Upper lobe of left lung (tissue), 6 donors: ENCODE measurements at regions not wholly inside any gene's neighbourhood (a gene's known extent, or its start where the extent isn't known, plus 50 kb on each side); places are given as distances from the start of the nearest gene placed in this dataset.
A peak's percentile ranks its signal among the peaks of the same experiment; 100 is the strongest.

ENCODE experiments used
- ATAC-seq, 2 donors: fragments of 200-7000 bp; cut with Tn5 transposase; one replicate each; pipeline ENCODE4 v1.9.1; 2022; ENCODE audit warnings: mild to moderate bottlenecking in 2 of 2, moderate library complexity in 2 of 2; ENCODE audit not compliant: low FRiP score in 2 of 2
- DNase-seq, 2 donors: peaks; one replicate each; pipeline ENCODE4 v3.0.0-alpha.2; 2019 to 2020
- H3K27ac ChIP-seq, 4 donors: fragments of 200-600 bp; sonication (generic); one replicate each; pipeline ENCODE4 v1.5.1; 2016 to 2019
- H3K27me3 ChIP-seq, 4 donors: fragments of 200-600 bp; sonication (generic); one replicate each; pipeline ENCODE4 v1.5.1; 2017 to 2019
- H3K36me3 ChIP-seq, 4 donors: fragments of 200-600 bp; sonication (generic); one replicate each; pipeline ENCODE4 v1.5.1; 2016 to 2019
- H3K4me1 ChIP-seq, 4 donors: fragments of 200-600 bp; sonication (generic); one replicate each; pipeline ENCODE4 v1.5.1; 2018 to 2019
- H3K4me3 ChIP-seq, 4 donors: fragments of 200-600 bp; sonication (generic); one replicate each; pipeline ENCODE4 v1.5.1; 2017 to 2019; ENCODE audit warnings: mild to moderate bottlenecking in 2 of 4, moderate library complexity in 1 of 4
- H3K9me3 ChIP-seq, 4 donors: fragments of 200-600 bp; sonication (generic); one replicate each; pipeline ENCODE4 v1.5.1; 2018 to 2019
- EP300 ChIP-seq, 4 donors: sonication (generic); formaldehyde crosslinking; IDR thresholded peaks; one replicate each; pipeline ENCODE4 v1.5.1; 2017; ENCODE audit warnings: antibody characterized with exemption in 4 of 4, control low read depth in 2 of 4
- POLR2A ChIP-seq, 4 donors: fragments of 450-650 bp; IDR thresholded peaks; one replicate each; pipeline ENCODE4 v1.5.1; 2016 to 2017; ENCODE audit warnings: antibody characterized with exemption in 4 of 4, mild to moderate bottlenecking in 2 of 4
- POLR2AphosphoS5 ChIP-seq, 2 donors: sonication (generic); formaldehyde crosslinking; IDR thresholded peaks; one replicate each; pipeline ENCODE4 v1.5.1; 2017; ENCODE audit warnings: antibody characterized with exemption in 2 of 2
- WGBS, 2 donors: methylation state at CpG; one replicate each; pipeline ENCODE4 v1.1.5; 2017 to 2018; 5-methylcytosine and 5-hydroxymethylcytosine counted together
- TF ChIP-seq, protein P1 (sequence below), 6 experiments: fragments of 450-650 bp in 4 of 6; fragments of 200-600 bp in 2 of 6; sonication (generic) in 2 of 6; IDR thresholded peaks; one replicate each; pipeline ENCODE4 v1.5.1; 2016 to 2019; ENCODE audit warnings: antibody characterized with exemption in 6 of 6
- donor health status: DM: no; HTN: no; CAD: no; lungs with moderate emphysema.
- donor health status: DM: no; HTN: yes; CAD: no; lungs with severe emphysema.

DNA sequence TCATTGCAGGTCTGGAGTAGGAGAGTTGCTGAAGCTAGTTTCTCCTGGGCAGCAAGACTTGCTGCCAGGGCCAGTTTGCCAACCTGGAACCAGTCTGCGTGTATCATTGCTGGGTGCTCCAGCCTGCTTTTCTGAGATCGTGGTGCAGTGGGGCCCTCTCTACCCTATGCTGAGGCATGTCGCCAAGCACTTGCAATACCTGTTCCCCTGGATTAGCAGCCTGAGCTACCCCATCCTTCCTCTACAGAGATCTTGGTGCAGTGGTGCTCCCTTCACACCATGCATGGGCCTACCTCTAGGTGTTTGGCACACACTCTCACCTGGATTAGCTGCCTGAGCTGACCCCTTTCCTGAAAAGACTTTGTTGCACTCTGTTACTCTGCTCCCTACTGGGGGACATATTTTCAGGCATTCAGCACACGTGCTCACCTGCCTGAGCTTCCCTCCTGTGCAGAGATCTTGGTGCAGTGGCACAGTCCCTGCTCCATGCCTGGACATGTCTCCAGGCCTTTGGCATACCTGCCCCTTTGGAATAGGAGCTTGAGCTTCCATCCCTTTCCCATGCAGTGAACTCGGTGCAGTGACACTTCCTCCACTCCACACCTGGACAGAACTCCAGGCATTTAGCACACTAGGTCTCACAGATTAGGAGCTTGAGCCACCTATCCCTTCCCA, 133.7 kb upstream of the CXCL13 start:
- no peak for TF ChIP-seq POLR2A (IDR thresholded peaks at IDR 0.05)
- H3K9me3 ChIP-seq, result no peaks in the 10 kb centered on the region
- DNase-seq, result no peak
- H3K4me1 ChIP-seq, result no peaks in the 10 kb centered on the region
- peak; percentile 15 to 74 for ATAC-seq
- 80 to 84% methylated on average over 5 of the region's 5 CpGs for WGBS, 2 donors
- H3K27me3 ChIP-seq, result no peaks in the 10 kb centered on the region
- H3K36me3 ChIP-seq, result no peaks in the 10 kb centered on the region
- no peak overlapping the region for H3K4me3 ChIP-seq
- H3K27ac ChIP-seq, result no peak overlapping the region

DNA sequence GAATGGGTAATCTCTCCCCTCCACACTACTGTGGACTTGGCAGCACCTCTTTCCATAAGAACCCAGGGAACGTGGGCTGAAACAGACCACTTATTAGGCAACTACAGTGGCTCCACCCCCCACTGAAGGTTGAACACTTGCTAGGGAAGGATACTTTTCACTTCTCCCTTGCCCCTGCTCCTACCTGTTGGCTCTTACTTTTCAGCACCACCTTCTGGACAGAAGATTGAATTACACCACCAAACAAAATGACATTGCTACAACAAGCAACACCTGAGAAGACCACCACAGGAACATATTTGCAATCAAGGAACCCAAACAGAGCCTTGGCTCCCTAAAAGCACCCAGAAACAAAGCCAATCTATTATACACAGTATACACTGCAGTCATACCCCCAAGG, 132.1 kb upstream of the CXCL13 start:
- ATAC-seq, result no peak
- WGBS, 2 donors, result 53 to 60% methylated on average over 1 of the region's 1 CpG
- no peak overlapping the region for H3K27ac ChIP-seq
- H3K4me1 ChIP-seq, result no peaks in the 10 kb centered on the region
- no peaks in the 10 kb centered on the region for H3K9me3 ChIP-seq
- no peak overlapping the region for H3K4me3 ChIP-seq
- H3K27me3 ChIP-seq, result no peaks in the 10 kb centered on the region
- H3K36me3 ChIP-seq, result no peaks in the 10 kb centered on the region
- no peak for TF ChIP-seq POLR2AphosphoS5 (IDR thresholded peaks at IDR 0.05)
- TF ChIP-seq, protein P1, sequence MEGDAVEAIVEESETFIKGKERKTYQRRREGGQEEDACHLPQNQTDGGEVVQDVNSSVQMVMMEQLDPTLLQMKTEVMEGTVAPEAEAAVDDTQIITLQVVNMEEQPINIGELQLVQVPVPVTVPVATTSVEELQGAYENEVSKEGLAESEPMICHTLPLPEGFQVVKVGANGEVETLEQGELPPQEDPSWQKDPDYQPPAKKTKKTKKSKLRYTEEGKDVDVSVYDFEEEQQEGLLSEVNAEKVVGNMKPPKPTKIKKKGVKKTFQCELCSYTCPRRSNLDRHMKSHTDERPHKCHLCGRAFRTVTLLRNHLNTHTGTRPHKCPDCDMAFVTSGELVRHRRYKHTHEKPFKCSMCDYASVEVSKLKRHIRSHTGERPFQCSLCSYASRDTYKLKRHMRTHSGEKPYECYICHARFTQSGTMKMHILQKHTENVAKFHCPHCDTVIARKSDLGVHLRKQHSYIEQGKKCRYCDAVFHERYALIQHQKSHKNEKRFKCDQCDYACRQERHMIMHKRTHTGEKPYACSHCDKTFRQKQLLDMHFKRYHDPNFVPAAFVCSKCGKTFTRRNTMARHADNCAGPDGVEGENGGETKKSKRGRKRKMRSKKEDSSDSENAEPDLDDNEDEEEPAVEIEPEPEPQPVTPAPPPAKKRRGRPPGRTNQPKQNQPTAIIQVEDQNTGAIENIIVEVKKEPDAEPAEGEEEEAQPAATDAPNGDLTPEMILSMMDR (IDR thresholded peaks at IDR 0.05), result peak in 3 of 6 experiments; percentile 16 to 23 (median 18)
- no peak for DNase-seq

DNA sequence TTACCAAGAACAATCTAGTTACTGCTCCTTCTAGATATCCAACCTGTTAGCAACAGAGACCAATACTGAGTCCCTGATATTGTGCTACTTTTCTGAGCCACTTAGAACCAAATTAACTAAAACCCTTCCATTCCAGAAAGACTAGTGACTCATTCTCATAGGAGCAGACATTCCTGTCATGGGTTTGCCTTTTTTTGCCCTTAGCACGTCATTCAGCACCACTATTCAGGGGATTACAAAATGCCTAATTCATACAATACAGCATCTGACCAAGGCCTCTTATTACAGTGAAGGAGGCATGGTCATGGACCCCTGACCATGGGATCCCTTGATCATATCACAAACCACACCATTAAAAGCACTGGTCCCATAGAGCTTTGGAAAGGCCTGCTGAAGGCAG, 123.8 kb upstream of the CXCL13 start:
- H3K27ac ChIP-seq, result no peak overlapping the region
- TF ChIP-seq, protein P1 (IDR thresholded peaks at IDR 0.05), result no peak
- TF ChIP-seq POLR2A (IDR thresholded peaks at IDR 0.05), result no peak
- no peak for TF ChIP-seq EP300 (IDR thresholded peaks at IDR 0.05)
- TF ChIP-seq POLR2AphosphoS5 (IDR thresholded peaks at IDR 0.05), result no peak
- no peaks in the 10 kb centered on the region for H3K4me1 ChIP-seq
- 67 to 79% methylated on average over 1 of the region's 1 CpG for whole genome bisulfite sequencing, 2 donors
- no peak for DNase-seq
- H3K4me3 ChIP-seq, result no peak overlapping the region
- ATAC-seq, result no peak
- no peaks in the 10 kb centered on the region for H3K27me3 ChIP-seq
- no peaks in the 10 kb centered on the region for H3K36me3 ChIP-seq
- H3K9me3 ChIP-seq, result no peaks in the 10 kb centered on the region

DNA sequence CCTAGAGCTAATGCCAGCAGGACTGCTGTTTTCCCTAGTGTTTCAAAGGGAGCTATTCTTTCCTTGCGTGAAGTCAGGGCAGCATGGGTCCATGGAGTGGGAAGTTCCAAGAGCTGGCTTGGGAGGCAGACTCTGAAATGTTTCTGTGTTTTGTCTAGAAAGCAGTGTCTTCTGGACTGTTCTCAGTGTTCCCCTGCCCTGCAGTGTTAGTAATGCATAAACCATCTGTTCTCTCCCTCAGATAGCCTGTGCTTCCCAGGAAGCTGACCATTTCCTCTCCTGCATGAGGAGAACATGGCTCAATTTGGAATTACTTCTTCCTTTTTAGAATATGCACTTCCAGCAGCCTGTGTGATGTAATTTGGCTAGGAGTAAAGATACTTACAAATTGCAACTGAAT, 116.7 kb upstream of the CXCL13 start:
- DNase-seq (no peak), ATAC-seq (no peak)
- TF ChIP-seq, protein P1 (IDR thresholded peaks at IDR 0.05), result no peak
- no peak for TF ChIP-seq EP300 (IDR thresholded peaks at IDR 0.05)
- TF ChIP-seq POLR2A (IDR thresholded peaks at IDR 0.05), result no peak
- no peak for TF ChIP-seq POLR2AphosphoS5 (IDR thresholded peaks at IDR 0.05)
- no peaks in the 10 kb centered on the region for H3K4me1 ChIP-seq
- no peaks in the 10 kb centered on the region for H3K9me3 ChIP-seq
- H3K27me3 ChIP-seq, result no peaks in the 10 kb centered on the region
- no peak overlapping the region for H3K4me3 ChIP-seq
- H3K36me3 ChIP-seq, result no peaks in the 10 kb centered on the region
- 63 to 85% methylated on average over 1 of the region's 1 CpG for whole genome bisulfite sequencing, 2 donors
- no peak overlapping the region for H3K27ac ChIP-seq

DNA sequence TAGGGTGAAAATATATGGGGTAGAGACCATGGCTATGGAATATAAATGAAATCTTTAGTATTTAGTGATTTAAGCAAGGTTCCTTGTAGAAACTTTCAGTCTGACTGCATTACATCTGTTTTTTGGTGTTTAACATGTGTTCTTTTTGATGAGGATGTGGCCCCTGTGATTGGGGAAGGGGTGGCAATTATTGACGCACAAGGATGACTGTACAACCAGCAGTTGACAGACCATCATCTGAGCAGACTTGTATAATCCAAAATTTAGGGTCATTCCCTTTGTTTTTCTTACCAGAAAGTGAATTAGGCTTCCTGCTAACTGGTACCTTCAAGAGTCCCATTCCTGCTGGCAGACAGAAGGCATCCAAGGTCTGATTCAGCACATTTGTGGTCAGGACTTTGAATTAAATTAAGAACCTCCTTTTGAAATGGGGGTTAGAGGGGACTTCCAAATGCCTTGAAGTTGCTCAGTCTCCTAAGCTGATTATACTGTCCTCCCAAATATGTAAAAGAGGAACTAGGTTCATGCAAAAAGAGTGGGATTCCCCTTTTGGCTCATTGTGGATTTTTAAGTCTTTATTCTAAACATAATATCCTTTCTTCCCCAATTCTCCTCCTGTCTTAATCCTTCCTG, 112.4 kb upstream of the CXCL13 start:
- TF ChIP-seq, protein P1 (IDR thresholded peaks at IDR 0.05), result no peak
- TF ChIP-seq POLR2A (IDR thresholded peaks at IDR 0.05), result no peak
- no peak for TF ChIP-seq EP300 (IDR thresholded peaks at IDR 0.05)
- no peak for TF ChIP-seq POLR2AphosphoS5 (IDR thresholded peaks at IDR 0.05)
- H3K27ac ChIP-seq, result no peak overlapping the region
- 67 to 73% methylated on average over 1 of the region's 1 CpG for WGBS, 2 donors

More for the DNA sequence above, 112.4 kb upstream of the CXCL13 start:
- no peaks in the 10 kb centered on the region for H3K36me3 ChIP-seq
- H3K4me1 ChIP-seq, result no peaks in the 10 kb centered on the region
- no peaks in the 10 kb centered on the region for H3K9me3 ChIP-seq
- ATAC-seq (no peak), DNase-seq (no peak)
- H3K4me3 ChIP-seq, result no peak overlapping the region
- H3K27me3 ChIP-seq, result no peaks in the 10 kb centered on the region
